Prostate gland (tissue), 2 donors: ENCODE measurements at regions not wholly inside any gene's neighbourhood (a gene's known extent, or its start where the extent isn't known, plus 50 kb on each side); places are given as distances from the start of the nearest gene placed in this dataset.

Source experiments
- POLR2A ChIP-seq: fragments of 450-650 bp; IDR thresholded peaks from one replicate; pipeline ENCODE4 v1.6.1; 2016; ENCODE audit warnings: antibody characterized with exemption, mild to moderate bottlenecking
- POLR2AphosphoS5 ChIP-seq: sonication (generic); formaldehyde crosslinking; IDR thresholded peaks from one replicate; pipeline ENCODE4 v1.6.1; 2017; ENCODE audit warnings: antibody characterized with exemption
- TF ChIP-seq, protein P1 (sequence below), 4 experiments: fragments of 200-600 bp in 2 of 4; fragments of 450-650 bp in 2 of 4; sonication (generic) in 2 of 4; IDR thresholded peaks; 1 replicate in 3 of 4; 2 replicates in 1 of 4; pipeline ENCODE4 v1.5.1; 2016 to 2019; ENCODE audit warnings: antibody characterized with exemption in 4 of 4, mild to moderate bottlenecking in 2 of 4, moderate library complexity in 2 of 4

DNA sequence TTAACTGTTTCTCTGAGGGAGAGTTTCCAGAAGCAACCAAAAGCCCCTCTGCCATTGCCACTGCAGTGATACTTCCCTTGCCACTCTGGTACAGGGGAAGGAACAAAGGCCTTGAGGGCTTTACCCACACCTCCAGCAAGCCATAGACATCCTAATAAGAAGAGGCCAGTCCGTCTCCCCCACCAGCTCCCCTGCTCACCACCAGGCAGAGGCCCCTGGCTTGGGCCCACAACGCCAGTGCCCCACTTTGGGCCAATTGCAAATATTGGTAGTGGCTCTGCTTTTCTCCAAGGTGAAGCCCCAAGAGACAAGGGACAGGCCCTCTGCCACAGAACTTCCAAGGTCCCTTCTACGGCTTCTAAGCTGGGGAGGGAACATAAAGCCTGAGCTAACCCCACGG is 833.0 kb downstream of the DACH1 start:
- TF ChIP-seq POLR2A, result no peak
- TF ChIP-seq, protein P1, sequence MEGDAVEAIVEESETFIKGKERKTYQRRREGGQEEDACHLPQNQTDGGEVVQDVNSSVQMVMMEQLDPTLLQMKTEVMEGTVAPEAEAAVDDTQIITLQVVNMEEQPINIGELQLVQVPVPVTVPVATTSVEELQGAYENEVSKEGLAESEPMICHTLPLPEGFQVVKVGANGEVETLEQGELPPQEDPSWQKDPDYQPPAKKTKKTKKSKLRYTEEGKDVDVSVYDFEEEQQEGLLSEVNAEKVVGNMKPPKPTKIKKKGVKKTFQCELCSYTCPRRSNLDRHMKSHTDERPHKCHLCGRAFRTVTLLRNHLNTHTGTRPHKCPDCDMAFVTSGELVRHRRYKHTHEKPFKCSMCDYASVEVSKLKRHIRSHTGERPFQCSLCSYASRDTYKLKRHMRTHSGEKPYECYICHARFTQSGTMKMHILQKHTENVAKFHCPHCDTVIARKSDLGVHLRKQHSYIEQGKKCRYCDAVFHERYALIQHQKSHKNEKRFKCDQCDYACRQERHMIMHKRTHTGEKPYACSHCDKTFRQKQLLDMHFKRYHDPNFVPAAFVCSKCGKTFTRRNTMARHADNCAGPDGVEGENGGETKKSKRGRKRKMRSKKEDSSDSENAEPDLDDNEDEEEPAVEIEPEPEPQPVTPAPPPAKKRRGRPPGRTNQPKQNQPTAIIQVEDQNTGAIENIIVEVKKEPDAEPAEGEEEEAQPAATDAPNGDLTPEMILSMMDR (IDR thresholded peaks at IDR 0.05), result no peak
- TF ChIP-seq POLR2AphosphoS5, result no peak
